NT2/D1 (cell line): ENCODE measurements at regions not wholly inside any gene's neighbourhood (a gene's known extent, or its start where the extent isn't known, plus 50 kb on each side); places are given as distances from the start of the nearest gene placed in this dataset.
"Not testable (repeated sequence)": the region's sequence is repeated elsewhere in the genome, so short reads cannot be mapped to it uniquely, and the experiment has no call there.

Experiments
- DNase-seq: peaks from one replicate; pipeline ENCODE4 v3.0.0-alpha.2; 2011; ENCODE audit warnings: low read depth, low spot score
- H3K27me3 ChIP-seq: 2 replicates; pipeline ENCODE4 v1.6.0; 2011; ENCODE audit warnings: mild to moderate bottlenecking; ENCODE audit not compliant: insufficient read length, insufficient read depth
- H3K36me3 ChIP-seq: 2 replicates; pipeline ENCODE4 v1.6.1; 2011; ENCODE audit warnings: mild to moderate bottlenecking, low read length, mixed read lengths; ENCODE audit not compliant: insufficient read depth, insufficient read length
- H3K4me1 ChIP-seq: 2 replicates; pipeline ENCODE4 v1.5.1; 2011; ENCODE audit not compliant: insufficient read depth, insufficient read length
- H3K4me3 ChIP-seq: 2 replicates; pipeline ENCODE4 v1.5.1; 2011; ENCODE audit warnings: low read depth; ENCODE audit not compliant: insufficient read length
- H3K9ac ChIP-seq: 2 replicates; pipeline ENCODE4 v1.6.0; 2011; ENCODE audit warnings: low read depth; ENCODE audit not compliant: insufficient read length
- H3K9me3 ChIP-seq: 2 replicates; pipeline ENCODE4 v1.5.1; 2011; ENCODE audit warnings: mild to moderate bottlenecking, low read length; ENCODE audit not compliant: insufficient read depth
- SUZ12 ChIP-seq: IDR thresholded peaks from 2 replicates; pipeline ENCODE4 v1.6.1; 2011; ENCODE audit not compliant: insufficient read length, insufficient read depth; ENCODE audit errors: extremely low read depth
- YY1 ChIP-seq: IDR thresholded peaks from 2 replicates; pipeline ENCODE4 v1.6.1; 2011; ENCODE audit not compliant: insufficient read length, insufficient read depth
- ZNF274 ChIP-seq: IDR thresholded peaks from 2 replicates; pipeline ENCODE4 v1.6.1; 2011; ENCODE audit warnings: mild to moderate bottlenecking, low read depth, low read length

DNA sequence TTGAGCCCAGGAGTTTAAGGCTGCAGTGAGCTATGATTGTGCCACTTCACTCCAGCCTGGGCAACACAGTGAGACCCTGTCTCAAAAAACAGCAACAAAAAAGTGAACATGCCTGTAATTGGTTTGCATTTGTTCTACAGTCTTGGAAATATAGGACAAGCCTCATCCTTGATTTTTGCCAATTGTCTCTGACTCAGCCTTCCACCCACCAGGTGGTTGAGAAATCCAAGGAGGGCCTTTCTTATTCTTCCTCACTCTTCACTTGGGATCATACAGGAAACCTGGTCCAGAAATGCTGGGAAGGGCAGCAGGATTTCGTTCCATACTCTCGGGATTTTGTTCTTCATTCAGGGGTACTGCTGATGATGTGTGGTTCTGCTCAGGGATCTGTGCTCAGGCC, 94.6 kb downstream of the CDC42EP3 start:
- H3K9ac ChIP-seq = no peak overlapping the region
- TF ChIP-seq ZNF274 = no peak
- TF ChIP-seq YY1 = no peak
- no peak for TF ChIP-seq SUZ12

GRCh38 chr2:37579192-37579713, 92.2 kb downstream of the CDC42EP3 start:
- Histone ChIP-seq H3K27me3 (no peaks in the 10 kb centered on the region), H3K9me3 (peaks cover 5% of the 10 kb centered on the region; the same call in 1 of the 2 replicates), H3K9ac (no peak overlapping the region), H3K4me1 (no peaks in the 10 kb centered on the region), H3K4me3 (no peak overlapping the region), H3K36me3 (no peaks in the 10 kb centered on the region)
- no peak for DNase-seq
- TF ChIP-seq YY1 = no peak
- no peak for TF ChIP-seq ZNF274
- no peak for TF ChIP-seq SUZ12

More for the DNA sequence above, 94.6 kb downstream of the CDC42EP3 start:
- peaks cover 5% of the 10 kb centered on the region; the same call in 1 of the 2 replicates for H3K9me3 ChIP-seq
- DNase-seq = no peak
- no peaks in the 10 kb centered on the region for H3K4me1 ChIP-seq
- H3K36me3 ChIP-seq = no peaks in the 10 kb centered on the region
- H3K27me3 ChIP-seq = no peaks in the 10 kb centered on the region
- H3K4me3 ChIP-seq = no peak overlapping the region

GRCh38 chr2:37579949-37580348, 91.5 kb downstream of the CDC42EP3 start:
- H3K9me3 ChIP-seq, H3K27me3 ChIP-seq, H3K9ac ChIP-seq, DNase-seq, H3K36me3 ChIP-seq, H3K4me1 ChIP-seq, H3K4me3 ChIP-seq: not testable (repeated sequence)

GRCh38 chr2:37581433-37581832, 90.0 kb downstream of the CDC42EP3 start:
- Histone ChIP-seq H3K27me3 (no peaks in the 10 kb centered on the region), H3K9ac (no peak overlapping the region), H3K36me3 (no peaks in the 10 kb centered on the region), H3K4me3 (no peak overlapping the region), H3K9me3 (peaks cover 5% of the 10 kb centered on the region; the same call in 1 of the 2 replicates), H3K4me1 (no peaks in the 10 kb centered on the region)
- DNase-seq = no peak
- no peak for TF ChIP-seq ZNF274
- TF ChIP-seq YY1 = no peak
- no peak for TF ChIP-seq SUZ12

DNA sequence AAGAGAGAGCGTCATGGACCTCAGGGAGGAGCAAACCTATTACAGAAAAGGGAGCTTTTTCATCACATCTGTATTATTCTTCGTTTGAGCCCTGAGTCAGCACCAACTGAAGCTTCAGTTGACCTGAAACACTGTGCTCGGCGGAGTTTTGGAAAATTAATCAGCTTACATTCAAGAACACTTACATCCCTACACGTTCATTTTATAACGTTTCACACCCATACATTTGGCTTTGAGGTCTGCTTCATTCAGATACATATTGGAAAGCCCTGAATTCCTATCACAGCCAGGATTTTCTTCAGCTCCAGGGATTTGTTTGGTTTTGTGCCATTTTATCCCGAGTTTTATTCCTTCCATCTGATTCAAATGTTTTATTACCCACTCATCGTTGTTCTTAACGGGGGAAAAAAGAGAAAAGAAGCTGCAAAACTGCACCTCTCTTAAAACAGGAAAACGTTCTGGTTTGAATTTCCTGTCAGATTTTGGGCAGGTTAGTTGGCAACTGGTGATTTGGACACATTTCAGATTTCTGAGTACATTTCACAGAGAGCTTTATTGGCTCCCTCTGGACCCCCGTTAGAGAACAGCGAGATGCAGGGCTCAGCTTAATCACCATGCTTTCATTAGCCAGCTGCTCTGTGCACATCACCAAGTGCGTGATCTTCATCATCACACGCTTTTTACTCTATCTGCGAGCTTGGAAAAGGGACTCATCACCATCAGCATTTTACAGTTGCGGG, 88.8 kb downstream of the CDC42EP3 start:
- TF ChIP-seq YY1 (no peak), SUZ12 (no peak), ZNF274 (no peak)
- H3K9ac ChIP-seq = no peak overlapping the region
- no peaks in the 10 kb centered on the region for H3K27me3 ChIP-seq
- no peaks in the 10 kb centered on the region for H3K4me1 ChIP-seq
- peaks cover 5% of the 10 kb centered on the region; the same call in 1 of the 2 replicates for H3K9me3 ChIP-seq
- no peak overlapping the region for H3K4me3 ChIP-seq
- no peaks in the 10 kb centered on the region for H3K36me3 ChIP-seq
- DNase-seq = no peak

DNA sequence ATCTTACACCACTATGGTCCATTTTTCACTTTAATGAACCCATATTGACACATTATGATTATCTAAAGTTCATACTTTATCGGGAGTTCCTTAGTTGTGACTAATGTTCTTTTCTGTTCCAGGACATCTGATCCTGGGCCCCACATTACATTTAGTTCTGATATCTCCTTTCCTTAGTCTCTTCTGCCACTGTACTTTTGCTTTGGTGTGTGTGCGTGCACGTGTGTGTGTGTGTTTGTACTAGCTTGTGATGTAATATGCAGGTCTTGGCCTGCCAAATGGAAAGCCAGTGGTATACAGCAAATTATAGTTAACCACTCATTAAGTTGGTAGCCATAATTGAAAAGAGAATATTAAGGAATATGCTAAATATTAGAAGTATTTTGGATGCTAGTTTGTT, 88.0 kb downstream of the CDC42EP3 start:
- no peaks in the 10 kb centered on the region for H3K4me1 ChIP-seq
- peaks cover 5% of the 10 kb centered on the region; the same call in 1 of the 2 replicates for H3K9me3 ChIP-seq
- H3K36me3 ChIP-seq = no peaks in the 10 kb centered on the region
- H3K9ac ChIP-seq = no peak overlapping the region
- H3K27me3 ChIP-seq = no peaks in the 10 kb centered on the region
- TF ChIP-seq YY1 (no peak), SUZ12 (no peak), ZNF274 (no peak)
- H3K4me3 ChIP-seq = no peak overlapping the region
- DNase-seq = no peak

DNA sequence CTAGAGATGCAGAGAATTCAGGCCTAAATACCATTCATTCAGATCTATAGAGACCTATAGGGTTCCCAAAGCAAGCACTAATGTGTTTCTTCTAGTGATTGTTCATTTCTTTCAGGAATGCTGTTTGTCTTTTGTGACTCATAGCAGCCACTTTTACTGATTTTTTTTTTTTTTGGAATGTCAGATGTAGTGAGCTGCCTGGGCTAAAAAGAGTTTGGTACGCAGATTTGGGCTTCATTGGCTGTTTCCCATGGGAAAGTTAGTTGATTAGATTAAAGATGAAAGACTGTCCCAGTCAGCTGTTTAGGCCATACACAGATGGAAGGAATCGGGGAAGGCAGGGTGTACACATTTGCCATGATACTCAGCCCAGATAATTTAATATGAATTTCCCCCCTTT, 87.6 kb downstream of the CDC42EP3 start:
- DNase-seq = no peak
- no peaks in the 10 kb centered on the region for H3K27me3 ChIP-seq
- H3K4me1 ChIP-seq = no peaks in the 10 kb centered on the region
- H3K9me3 ChIP-seq = peaks cover 5% of the 10 kb centered on the region; the same call in 1 of the 2 replicates
- TF ChIP-seq ZNF274 = no peak
- no peak for TF ChIP-seq YY1
- H3K36me3 ChIP-seq = no peaks in the 10 kb centered on the region
- no peak overlapping the region for H3K9ac ChIP-seq
- no peak overlapping the region for H3K4me3 ChIP-seq
